Endothelial cell (in vitro differentiated cells): ENCODE measurements at regions not wholly inside any gene's neighbourhood (a gene's known extent, or its start where the extent isn't known, plus 50 kb on each side); places are given as distances from the start of the nearest gene placed in this dataset.

ENCODE experiments used
- DNase-seq: peaks from one replicate; pipeline ENCODE4 v3.0.0; 2021; ENCODE audit warnings: low spot score
- H3K27ac Mint-ChIP-seq: one replicate; pipeline ENCODE4 v1.8.0; 2021; ENCODE audit warnings: mixed read lengths, inconsistent platforms; ENCODE audit not compliant: unreplicated experiment
- H3K27me3 Mint-ChIP-seq: one replicate; pipeline ENCODE4 v1.8.0; 2021; ENCODE audit warnings: mild to moderate bottlenecking, moderate library complexity, mixed read lengths, inconsistent platforms; ENCODE audit not compliant: unreplicated experiment
- H3K36me3 Mint-ChIP-seq: one replicate; pipeline ENCODE4 v1.8.0; 2021; ENCODE audit warnings: mild to moderate bottlenecking, low read depth, mixed read lengths, inconsistent platforms; ENCODE audit not compliant: unreplicated experiment
- H3K4me1 Mint-ChIP-seq: one replicate; pipeline ENCODE4 v1.8.0; 2021; ENCODE audit warnings: mild to moderate bottlenecking, mixed read lengths, inconsistent platforms; ENCODE audit not compliant: unreplicated experiment
- H3K4me3 Mint-ChIP-seq: one replicate; pipeline ENCODE4 v1.8.0; 2021; ENCODE audit warnings: mild to moderate bottlenecking, mixed read lengths, inconsistent platforms; ENCODE audit not compliant: unreplicated experiment
- H3K9me3 Mint-ChIP-seq: one replicate; pipeline ENCODE4 v1.8.0; 2021; ENCODE audit warnings: mixed read lengths, inconsistent platforms; ENCODE audit not compliant: unreplicated experiment
- TF ChIP-seq, protein P1 (sequence below): fragments of 200-600 bp; sonication (generic); IDR thresholded peaks from one replicate; pipeline ENCODE4 v1.5.0; 2021; ENCODE audit warnings: antibody characterized with exemption; ENCODE audit not compliant: unreplicated experiment

DNA sequence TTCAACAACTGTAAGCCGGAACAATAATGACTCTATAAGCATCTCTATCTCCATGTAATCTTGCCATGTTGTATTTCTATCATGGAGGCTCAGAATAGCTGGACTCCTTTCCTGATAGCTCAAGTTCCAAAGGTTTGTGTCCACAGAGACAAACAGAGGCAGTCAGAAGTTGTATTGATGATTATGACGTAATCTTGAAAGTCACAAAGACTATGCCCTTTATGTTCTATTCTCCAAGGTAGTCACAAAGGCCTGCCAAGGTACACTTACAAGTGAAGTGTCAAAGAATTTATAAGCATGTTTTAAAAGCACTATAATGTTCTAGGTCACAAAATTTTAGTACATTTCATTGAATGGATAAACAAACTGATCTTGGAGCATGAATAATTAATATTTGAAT lies 542.2 kb downstream of the CDH11 start:
- Mint-ChIP-seq H3K27me3 (no peaks in the 10 kb centered on the region), H3K27ac (no peak overlapping the region), H3K4me1 (peaks cover 1% of the 10 kb centered on the region), H3K9me3 (no peaks in the 10 kb centered on the region), H3K4me3 (no peak overlapping the region), H3K36me3 (no peaks in the 10 kb centered on the region)
- DNase-seq = no peak
- TF ChIP-seq, protein P1, sequence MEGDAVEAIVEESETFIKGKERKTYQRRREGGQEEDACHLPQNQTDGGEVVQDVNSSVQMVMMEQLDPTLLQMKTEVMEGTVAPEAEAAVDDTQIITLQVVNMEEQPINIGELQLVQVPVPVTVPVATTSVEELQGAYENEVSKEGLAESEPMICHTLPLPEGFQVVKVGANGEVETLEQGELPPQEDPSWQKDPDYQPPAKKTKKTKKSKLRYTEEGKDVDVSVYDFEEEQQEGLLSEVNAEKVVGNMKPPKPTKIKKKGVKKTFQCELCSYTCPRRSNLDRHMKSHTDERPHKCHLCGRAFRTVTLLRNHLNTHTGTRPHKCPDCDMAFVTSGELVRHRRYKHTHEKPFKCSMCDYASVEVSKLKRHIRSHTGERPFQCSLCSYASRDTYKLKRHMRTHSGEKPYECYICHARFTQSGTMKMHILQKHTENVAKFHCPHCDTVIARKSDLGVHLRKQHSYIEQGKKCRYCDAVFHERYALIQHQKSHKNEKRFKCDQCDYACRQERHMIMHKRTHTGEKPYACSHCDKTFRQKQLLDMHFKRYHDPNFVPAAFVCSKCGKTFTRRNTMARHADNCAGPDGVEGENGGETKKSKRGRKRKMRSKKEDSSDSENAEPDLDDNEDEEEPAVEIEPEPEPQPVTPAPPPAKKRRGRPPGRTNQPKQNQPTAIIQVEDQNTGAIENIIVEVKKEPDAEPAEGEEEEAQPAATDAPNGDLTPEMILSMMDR = no peak

DNA sequence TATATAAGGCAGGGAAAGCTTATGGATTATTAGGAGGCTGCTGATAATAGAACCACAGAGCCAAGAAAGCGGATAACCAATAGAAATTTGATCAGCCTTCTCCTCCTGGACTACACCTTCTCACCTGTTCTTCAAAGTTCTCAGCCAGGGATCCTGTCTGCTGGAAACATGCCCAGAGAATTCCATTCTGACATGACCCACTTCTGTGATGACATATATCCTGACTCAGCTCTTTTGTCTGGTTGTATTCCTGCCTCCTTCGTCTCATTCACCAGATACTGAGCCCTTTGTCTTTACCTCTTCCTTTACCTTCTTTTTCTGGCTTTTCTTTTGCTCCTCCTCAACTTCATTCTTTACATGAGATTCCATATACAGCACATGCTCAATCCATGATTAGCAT lies 576.1 kb downstream of the CDH11 start:
- Mint-ChIP-seq H3K27me3 (peaks cover 1% of the 10 kb centered on the region), H3K27ac (no peak overlapping the region), H3K9me3 (no peaks in the 10 kb centered on the region), H3K36me3 (no peaks in the 10 kb centered on the region), H3K4me3 (no peak overlapping the region), H3K4me1 (no peaks in the 10 kb centered on the region)
- no peak for DNase-seq
- TF ChIP-seq, protein P1 = no peak

DNA sequence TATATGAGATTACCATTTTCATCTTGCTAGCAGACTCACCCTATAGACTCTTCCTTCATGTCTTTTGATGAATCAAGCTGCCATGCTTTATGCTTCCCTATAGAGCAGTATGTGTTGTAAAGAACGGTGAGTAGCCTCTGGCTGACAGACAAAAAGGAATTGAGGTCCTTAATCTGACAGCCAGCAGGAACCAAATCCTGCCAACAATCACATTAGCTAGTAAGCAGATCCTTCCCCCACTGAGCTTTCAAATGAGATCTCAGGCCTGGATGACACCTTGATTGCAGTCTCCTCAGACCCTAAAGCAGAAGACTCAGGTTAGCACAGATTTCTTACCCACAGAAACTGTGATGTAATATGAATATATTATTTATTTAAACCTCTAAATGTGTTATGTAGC lies 577.0 kb downstream of the CDH11 start:
- H3K27me3 Mint-ChIP-seq = peaks cover 1% of the 10 kb centered on the region
- no peak overlapping the region for H3K4me3 Mint-ChIP-seq
- H3K9me3 Mint-ChIP-seq = no peaks in the 10 kb centered on the region
- H3K27ac Mint-ChIP-seq = no peak overlapping the region
- H3K36me3 Mint-ChIP-seq = no peaks in the 10 kb centered on the region
- no peaks in the 10 kb centered on the region for H3K4me1 Mint-ChIP-seq
- TF ChIP-seq, protein P1 = no peak
- no peak for DNase-seq

DNA sequence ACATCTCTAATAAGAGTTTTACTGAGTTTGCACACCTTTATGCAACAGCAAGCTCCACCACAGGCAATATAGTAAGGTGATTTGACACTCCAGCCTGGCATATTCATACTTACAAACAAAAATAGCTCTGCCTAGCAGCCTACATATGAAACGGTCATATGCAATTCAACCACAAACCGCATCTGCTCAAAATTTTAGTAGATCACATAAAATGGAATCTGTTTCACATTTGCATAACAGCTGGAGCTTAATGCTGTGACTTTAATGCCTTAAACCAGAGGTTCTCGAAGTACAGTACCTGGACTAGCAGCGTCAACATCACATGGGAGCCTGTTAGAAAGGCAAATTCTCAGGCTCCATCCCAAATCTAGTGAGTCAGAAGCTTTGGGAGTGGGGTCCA lies 578.4 kb downstream of the CDH11 start:
- Mint-ChIP-seq H3K4me1 (no peaks in the 10 kb centered on the region), H3K36me3 (no peaks in the 10 kb centered on the region), H3K27me3 (peaks cover 4% of the 10 kb centered on the region), H3K4me3 (no peak overlapping the region), H3K9me3 (no peaks in the 10 kb centered on the region), H3K27ac (no peak overlapping the region)
- no peak for DNase-seq
- TF ChIP-seq, protein P1 = no peak

DNA sequence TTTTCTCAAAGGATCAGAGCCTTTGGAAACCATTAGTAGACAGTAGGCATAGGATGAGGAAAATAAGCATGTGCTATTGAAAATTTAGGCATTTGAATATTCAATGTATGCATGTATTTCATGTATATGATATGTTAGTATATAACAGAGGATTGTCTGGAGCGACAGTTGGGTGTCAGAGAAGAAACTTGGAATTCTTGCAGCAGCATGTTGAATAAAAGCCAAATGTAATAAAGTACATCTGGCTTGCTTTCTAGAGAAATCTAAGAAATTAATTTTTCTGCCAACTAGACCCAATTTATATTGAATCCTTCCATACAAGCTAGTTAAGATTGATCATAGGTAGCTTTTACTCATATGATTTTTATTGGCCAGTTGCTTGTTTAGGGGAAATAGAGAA lies 578.8 kb downstream of the CDH11 start:
- Mint-ChIP-seq H3K9me3 (no peaks in the 10 kb centered on the region), H3K27me3 (peaks cover 4% of the 10 kb centered on the region), H3K4me3 (no peak overlapping the region), H3K36me3 (no peaks in the 10 kb centered on the region), H3K4me1 (no peaks in the 10 kb centered on the region), H3K27ac (no peak overlapping the region)
- TF ChIP-seq, protein P1 = no peak
- no peak for DNase-seq
